Effector memory CD4-positive, alpha-beta T cell (primary cell): ENCODE measurements at regions not wholly inside any gene's neighbourhood (a gene's known extent, or its start where the extent isn't known, plus 50 kb on each side); places are given as distances from the start of the nearest gene placed in this dataset.
"Not testable (repeated sequence)": the region's sequence is repeated elsewhere in the genome, so short reads cannot be mapped to it uniquely, and the experiment has no call there.

Experiments
- DNase-seq, 3 donors: peaks; one replicate each; pipeline ENCODE4 v3.0.0-alpha.2; 2020
- H3K27ac ChIP-seq: 2 replicates; pipeline ENCODE4 v1.7.0; 2013; ENCODE audit warnings: mild to moderate bottlenecking, low read length, moderate library complexity; ENCODE audit not compliant: insufficient read depth, poor library complexity, severe bottlenecking
- H3K27me3 ChIP-seq: replicated peaks from 2 replicates; pipeline ENCODE4 v1.7.0; 2013; ENCODE audit warnings: mild to moderate bottlenecking, low read length; ENCODE audit not compliant: insufficient read depth, control insufficient read depth, poor library complexity, severe bottlenecking
- H3K36me3 ChIP-seq: 2 replicates; pipeline ENCODE4 v1.7.0; 2013; ENCODE audit warnings: mild to moderate bottlenecking, low read length, moderate library complexity; ENCODE audit not compliant: control insufficient read depth, insufficient read depth
- H3K4me1 ChIP-seq: 2 replicates; pipeline ENCODE4 v1.7.0; 2013; ENCODE audit warnings: low read length, mild to moderate bottlenecking; ENCODE audit not compliant: control insufficient read depth, insufficient read depth, poor library complexity, severe bottlenecking
- H3K4me3 ChIP-seq: 2 replicates; pipeline ENCODE4 v1.7.0; 2013; ENCODE audit warnings: low read length, low read depth, mild to moderate bottlenecking; ENCODE audit not compliant: insufficient read depth, poor library complexity, severe bottlenecking
- H3K9me3 ChIP-seq: 2 replicates; pipeline ENCODE4 v1.7.0; 2013; ENCODE audit warnings: mild to moderate bottlenecking, low read length, moderate library complexity; ENCODE audit not compliant: control insufficient read depth

DNA sequence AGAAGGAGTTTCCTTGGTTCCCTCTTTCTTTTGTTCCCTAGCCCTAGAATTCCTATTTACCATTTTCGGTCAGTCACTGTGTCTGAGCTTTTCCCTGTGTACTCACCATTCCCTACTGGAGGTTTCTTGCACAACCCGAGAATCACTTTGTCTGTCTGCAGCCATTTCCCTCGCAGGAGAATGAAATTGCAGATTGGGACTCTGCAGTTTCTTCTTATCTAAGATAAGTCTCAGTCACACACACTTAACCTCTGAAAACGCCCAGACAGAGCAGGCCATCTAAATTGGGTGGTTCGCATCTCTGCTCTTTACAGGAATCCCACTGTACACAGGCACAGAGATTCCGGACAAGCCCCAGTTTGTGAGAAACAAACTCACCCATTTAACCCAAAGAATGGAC is 58.6 kb upstream of the CNTNAP2 start:
- H3K36me3 ChIP-seq = no peaks in the 10 kb centered on the region
- no peak overlapping the region for H3K27ac ChIP-seq
- H3K4me3 ChIP-seq = no peak overlapping the region
- no peaks in the 10 kb centered on the region for H3K4me1 ChIP-seq
- DNase-seq = no peak
- no peaks in the 10 kb centered on the region for H3K9me3 ChIP-seq
- H3K27me3 ChIP-seq = no peaks in the 10 kb centered on the region

DNA sequence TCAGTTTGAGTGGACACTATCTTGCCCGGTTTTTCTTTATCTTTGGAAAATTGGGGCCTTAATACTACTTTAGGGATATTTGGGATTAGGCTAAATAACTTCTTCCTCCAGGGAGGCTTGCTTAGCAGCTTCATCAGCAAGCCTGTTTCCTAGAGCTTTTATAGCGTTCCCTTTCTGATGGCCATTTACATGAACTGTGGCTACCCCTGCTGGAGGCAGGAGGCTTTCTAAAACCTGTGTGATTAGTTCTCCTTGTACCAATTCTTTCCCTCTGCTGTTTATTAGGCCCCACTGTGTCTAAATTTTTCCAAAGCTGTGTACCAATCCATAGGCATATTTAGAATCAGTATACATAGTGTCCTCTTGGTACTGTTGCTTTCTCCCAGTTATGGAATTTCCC is 61.7 kb upstream of the CNTNAP2 start:
- Histone ChIP-seq H3K27ac (no peak overlapping the region), H3K4me3 (no peak overlapping the region), H3K9me3 (no peaks in the 10 kb centered on the region), H3K4me1 (no peaks in the 10 kb centered on the region), H3K36me3 (no peaks in the 10 kb centered on the region), H3K27me3 (no peaks in the 10 kb centered on the region)
- DNase-seq = no peak

DNA sequence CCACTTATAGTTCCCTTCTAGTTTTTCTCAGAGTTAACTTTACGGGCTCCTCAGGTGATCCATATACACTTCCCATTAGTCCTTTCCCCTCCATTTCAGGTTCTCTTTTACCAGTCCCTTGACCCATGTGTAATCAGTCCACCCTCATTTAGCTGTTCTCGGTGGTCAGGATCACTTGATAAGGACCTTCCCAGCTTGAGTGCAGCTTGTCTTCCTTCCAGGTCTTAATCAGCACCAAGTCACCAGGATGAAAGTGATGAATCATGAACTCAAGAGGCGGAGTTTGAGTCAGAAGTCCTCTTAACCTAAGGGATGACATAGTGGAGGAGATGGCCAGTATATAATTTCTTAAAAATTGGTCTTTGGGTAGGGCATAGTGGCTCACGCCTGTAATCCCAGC is 63.1 kb upstream of the CNTNAP2 start:
- no peak for DNase-seq
- H3K27ac ChIP-seq = no peak overlapping the region
- H3K4me3 ChIP-seq = no peak overlapping the region
- no peaks in the 10 kb centered on the region for H3K36me3 ChIP-seq
- no peaks in the 10 kb centered on the region for H3K27me3 ChIP-seq
- no peaks in the 10 kb centered on the region for H3K9me3 ChIP-seq
- no peaks in the 10 kb centered on the region for H3K4me1 ChIP-seq

DNA sequence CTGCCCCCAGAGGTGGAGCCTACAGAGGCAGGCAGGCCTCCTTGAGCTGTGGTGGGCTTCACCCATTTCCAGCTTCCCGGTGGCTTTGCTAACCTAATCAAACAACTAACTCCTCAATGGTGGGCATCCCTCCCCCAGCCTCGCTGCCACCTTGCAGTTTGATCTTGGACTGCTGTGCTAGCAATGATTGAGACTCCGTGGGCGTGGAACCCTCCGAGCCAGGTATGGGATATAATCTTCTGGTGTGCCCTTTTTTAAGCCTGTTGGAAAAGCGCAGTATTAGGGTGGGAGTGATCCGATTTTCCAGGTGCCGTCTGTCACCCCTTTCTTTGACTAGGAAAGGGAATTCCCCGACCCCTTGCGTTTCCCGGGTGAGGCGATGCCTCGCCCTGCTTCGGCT is 73.3 kb upstream of the CNTNAP2 start:
- not testable (repeated sequence) for H3K27me3 ChIP-seq, H3K36me3 ChIP-seq, H3K4me1 ChIP-seq, H3K9me3 ChIP-seq, DNase-seq, H3K27ac ChIP-seq, H3K4me3 ChIP-seq

DNA sequence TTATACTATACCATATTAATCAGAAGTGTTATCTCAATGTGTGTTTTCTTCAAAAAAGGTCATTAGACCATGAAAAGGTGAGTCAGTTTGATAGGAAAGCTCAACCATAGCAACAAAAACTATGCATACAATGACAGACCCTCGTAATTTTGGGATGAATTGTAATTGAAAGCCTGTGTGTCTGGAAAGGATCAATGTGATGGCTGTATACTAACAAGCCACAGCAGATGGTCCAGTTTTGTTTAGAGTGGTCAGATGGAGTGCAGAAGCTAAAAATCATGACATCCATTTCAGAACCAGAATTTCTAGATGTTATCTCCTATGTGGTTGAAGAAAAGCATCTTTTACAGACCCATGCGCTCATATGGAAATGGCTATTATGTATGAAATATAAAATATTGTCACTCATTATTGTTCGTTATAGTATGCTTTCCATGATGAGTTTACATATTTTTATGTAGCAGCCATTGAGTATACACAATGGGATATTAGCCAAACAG is 88.3 kb upstream of the CNTNAP2 start:
- Histone ChIP-seq H3K27me3 (no peaks in the 10 kb centered on the region), H3K9me3 (no peaks in the 10 kb centered on the region), H3K4me1 (no peaks in the 10 kb centered on the region)

DNA sequence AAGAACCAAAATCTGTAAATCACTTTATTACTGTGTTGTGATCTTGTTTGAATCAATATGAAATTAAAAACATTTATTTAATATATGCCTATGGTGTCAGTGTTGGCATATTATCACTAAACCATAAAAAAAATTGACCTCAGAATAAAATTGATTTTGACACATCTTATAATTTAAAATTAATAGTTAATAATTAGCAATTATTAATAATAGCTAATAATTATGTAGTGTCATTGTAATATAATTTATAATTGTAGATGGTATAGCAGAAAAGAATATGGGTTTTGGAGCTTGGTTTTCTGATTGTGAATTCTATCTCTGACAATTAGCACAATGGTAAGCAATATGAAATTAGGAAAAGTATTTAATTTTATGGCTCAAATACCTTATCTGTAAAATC is 89.4 kb upstream of the CNTNAP2 start:
- Histone ChIP-seq H3K9me3 (no peaks in the 10 kb centered on the region), H3K36me3 (no peaks in the 10 kb centered on the region), H3K27me3 (no peaks in the 10 kb centered on the region), H3K27ac (no peak overlapping the region), H3K4me3 (no peak overlapping the region), H3K4me1 (no peaks in the 10 kb centered on the region)
- DNase-seq = no peak

More for the DNA sequence above, 88.3 kb upstream of the CNTNAP2 start:
- Histone ChIP-seq H3K4me3 (no peak overlapping the region), H3K27ac (no peak overlapping the region), H3K36me3 (no peaks in the 10 kb centered on the region)
- DNase-seq = no peak

DNA sequence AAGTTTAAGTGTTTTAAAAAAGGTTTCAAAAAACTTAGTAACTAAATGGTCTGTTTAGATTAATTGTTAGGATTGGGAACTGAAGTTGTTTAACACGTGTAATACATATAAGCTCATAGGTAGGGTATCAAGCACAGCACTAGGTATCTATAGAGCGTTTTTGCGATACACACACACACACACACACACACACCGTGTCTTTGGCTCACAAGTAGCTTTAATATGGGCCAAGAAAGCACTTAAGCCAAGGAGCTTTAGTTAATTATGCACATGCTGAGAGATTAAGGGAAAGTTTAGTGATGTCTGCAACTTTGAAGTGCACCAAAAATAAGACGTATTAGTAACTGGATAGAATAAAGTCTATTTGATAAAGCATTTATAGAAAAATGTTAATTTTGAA is 93.8 kb upstream of the CNTNAP2 start:
- DNase-seq = no peak
- H3K27me3 ChIP-seq = no peaks in the 10 kb centered on the region
- no peak overlapping the region for H3K27ac ChIP-seq
- no peaks in the 10 kb centered on the region for H3K36me3 ChIP-seq
- H3K9me3 ChIP-seq = no peaks in the 10 kb centered on the region
- no peaks in the 10 kb centered on the region for H3K4me1 ChIP-seq
- H3K4me3 ChIP-seq = no peak overlapping the region

DNA sequence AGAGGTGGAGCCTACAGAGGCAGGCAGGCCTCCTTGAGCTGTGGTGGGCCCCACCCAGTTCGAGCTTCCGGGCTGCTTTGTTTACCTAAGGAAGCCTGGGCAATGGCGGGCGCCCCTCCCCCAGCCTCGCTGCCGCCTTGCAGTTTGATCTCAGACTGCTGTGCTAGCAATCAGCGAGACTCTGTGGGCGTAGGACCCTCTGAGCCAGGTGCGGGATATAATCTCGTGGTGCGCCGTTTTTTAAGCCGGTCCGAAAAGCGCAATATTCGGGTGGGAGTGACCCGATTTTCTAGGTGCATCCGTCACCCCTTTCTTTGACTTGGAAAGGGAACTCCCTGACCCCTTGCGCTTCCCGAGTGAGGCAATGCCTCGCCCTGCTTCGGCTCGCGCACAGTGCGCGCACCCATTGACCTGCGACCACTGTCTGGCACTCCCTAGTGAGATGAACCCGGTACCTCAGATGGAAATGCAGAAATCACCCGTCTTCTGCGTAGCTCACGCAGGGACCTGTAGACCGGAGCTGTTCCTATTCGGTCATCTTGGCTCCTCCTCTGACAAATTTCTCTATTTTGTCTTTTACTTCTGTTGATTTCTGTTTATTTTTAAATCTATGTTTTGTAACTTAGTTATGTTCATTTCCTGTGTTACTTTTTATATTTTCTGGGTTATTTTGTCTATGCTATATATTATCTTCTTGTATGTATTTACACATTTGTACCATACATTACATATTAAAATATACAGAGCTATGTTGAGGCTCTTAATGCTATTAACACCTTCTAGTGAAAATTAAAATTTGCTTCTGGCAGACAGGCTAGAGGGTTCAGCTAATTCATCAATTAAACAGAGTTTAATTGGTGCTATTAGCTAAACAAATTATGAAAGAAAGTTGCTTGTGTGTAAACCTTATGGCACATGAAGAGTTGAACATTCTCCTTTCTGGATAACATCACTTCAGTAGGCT is 97.3 kb upstream of the CNTNAP2 start:
- not testable (repeated sequence) for DNase-seq

DNA sequence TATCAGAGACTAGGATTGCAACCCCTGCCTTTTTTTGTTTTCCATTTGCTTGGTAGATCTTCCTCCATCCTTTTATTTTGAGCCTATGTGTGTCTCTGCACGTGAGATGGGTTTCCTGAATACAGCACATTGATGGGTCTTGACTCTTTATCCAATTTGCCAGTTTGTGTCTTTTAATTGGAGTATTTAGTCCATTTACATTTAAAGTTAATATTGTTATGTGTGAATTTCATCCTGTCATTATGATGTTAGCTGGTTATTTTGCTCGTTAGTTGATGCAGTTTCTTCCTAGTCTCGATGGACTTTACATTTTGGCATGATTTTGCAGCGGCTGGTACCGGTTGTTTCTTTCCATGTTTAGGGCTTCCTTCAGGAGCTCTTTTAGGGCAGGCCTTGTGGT is 99.2 kb upstream of the CNTNAP2 start:
- not testable (repeated sequence) for H3K4me1 ChIP-seq, DNase-seq, H3K27ac ChIP-seq, H3K4me3 ChIP-seq, H3K9me3 ChIP-seq, H3K36me3 ChIP-seq, H3K27me3 ChIP-seq

More for the DNA sequence above, 97.3 kb upstream of the CNTNAP2 start:
- not testable (repeated sequence) for H3K9me3 ChIP-seq, H3K27ac ChIP-seq, H3K36me3 ChIP-seq, H3K4me1 ChIP-seq, H3K4me3 ChIP-seq, H3K27me3 ChIP-seq

DNA sequence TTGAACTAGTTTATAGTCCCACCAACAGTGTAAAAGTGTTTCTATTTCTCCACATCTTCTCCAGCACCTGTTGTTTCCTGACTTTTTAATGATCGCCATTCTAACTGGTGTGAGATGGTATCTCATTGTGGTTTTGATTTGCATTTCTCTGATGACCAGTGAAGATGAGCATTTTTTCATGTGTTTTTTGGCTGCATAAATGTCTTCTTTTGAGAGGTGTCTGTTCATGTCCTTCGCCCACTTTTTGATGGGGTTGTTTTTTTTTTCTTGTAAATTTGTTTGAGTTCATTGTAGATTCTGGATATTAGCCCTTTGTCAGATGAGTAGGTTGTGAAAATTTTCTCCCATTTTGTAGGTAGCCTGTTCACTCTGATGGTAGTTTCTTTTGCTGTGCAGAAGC is 102.4 kb upstream of the CNTNAP2 start:
- not testable (repeated sequence) for H3K9me3 ChIP-seq, H3K4me3 ChIP-seq, H3K4me1 ChIP-seq, DNase-seq, H3K36me3 ChIP-seq, H3K27ac ChIP-seq, H3K27me3 ChIP-seq
